ENCODE measurements at regions not wholly inside any gene's neighbourhood (a gene's known extent, or its start where the extent isn't known, plus 50 kb on each side); places are given as distances from the start of the nearest gene placed in this dataset.
"Not testable (repeated sequence)": the region's sequence is repeated elsewhere in the genome, so short reads cannot be mapped to it uniquely, and the experiment has no call there.

GRCh38 chr1:163580926-163581325, 259.2 kb downstream of the NUF2 start:
- no peak overlapping the region for H3K27ac ChIP-seq
- TF ChIP-seq ZFX (IDR thresholded peaks at IDR 0.05; ENCODE audit: borderline replicate concordance) (no peak), CTCF (IDR thresholded peaks at IDR 0.05) (no peak)

GRCh38 chr1:163583661-163584181, 262.0 kb downstream of the NUF2 start:
- H3K27ac ChIP-seq, result peak overlapping the region; percentile 45
- TF ChIP-seq CTCF (IDR thresholded peaks at IDR 0.05) (no peak), ZFX (IDR thresholded peaks at IDR 0.05; ENCODE audit: borderline replicate concordance) (no peak)

GRCh38 chr1:163585796-163586195, 264.0 kb downstream of the NUF2 start:
- H3K27ac ChIP-seq, result no peak overlapping the region
- TF ChIP-seq ZFX (IDR thresholded peaks at IDR 0.05; ENCODE audit: borderline replicate concordance) (no peak), CTCF (IDR thresholded peaks at IDR 0.05) (no peak)

- TF ChIP-seq ZFX (IDR thresholded peaks at IDR 0.05; ENCODE audit: borderline replicate concordance) (no peak), CTCF (IDR thresholded peaks at IDR 0.05) (no peak)
- H3K27ac ChIP-seq, result no peak overlapping the region
These were observed 267.0 kb downstream of the NUF2 start for GRCh38 chr1:163588796-163589195.

GRCh38 chr1:163589735-163590134, 268.0 kb downstream of the NUF2 start:
- TF ChIP-seq CTCF (IDR thresholded peaks at IDR 0.05), result no peak
- no peak for TF ChIP-seq ZFX (IDR thresholded peaks at IDR 0.05; ENCODE audit: borderline replicate concordance)
- no peak overlapping the region for H3K27ac ChIP-seq

GRCh38 chr1:163591131-163591530, 269.4 kb downstream of the NUF2 start:
- H3K27ac ChIP-seq, result not testable (repeated sequence)

- H3K27ac ChIP-seq, result not testable (repeated sequence)
These were observed 270.9 kb downstream of the NUF2 start for GRCh38 chr1:163592623-163593022.

GRCh38 chr1:163596106-163596505, 274.4 kb downstream of the NUF2 start:
- H3K27ac ChIP-seq, result not testable (repeated sequence)

- no peak overlapping the region for H3K27ac ChIP-seq
- TF ChIP-seq ZFX (IDR thresholded peaks at IDR 0.05; ENCODE audit: borderline replicate concordance), result no peak
- TF ChIP-seq CTCF (IDR thresholded peaks at IDR 0.05), result no peak
These were observed 274.9 kb downstream of the NUF2 start for GRCh38 chr1:163596541-163597258.

Data from 22Rv1 (cell line).